HG03064 (cell line): ENCODE measurements at regions not wholly inside any gene's neighbourhood (a gene's known extent, or its start where the extent isn't known, plus 50 kb on each side); places are given as distances from the start of the nearest gene placed in this dataset.
"Not testable (repeated sequence)": the region's sequence is repeated elsewhere in the genome, so short reads cannot be mapped to it uniquely, and the experiment has no call there.

ENCODE experiments used
- ATAC-seq: cut with Tn5 transposase; IDR thresholded peaks from one replicate; pipeline ENCODE4 v1.9.1; 2021; ENCODE audit warnings: low read depth; ENCODE audit not compliant: unreplicated experiment

GRCh38 chr1:91207691-91208090, 185.9 kb upstream of the ZNF644 start:
- not testable (repeated sequence) for ATAC-seq

GRCh38 chr1:91204150-91204549, 182.3 kb upstream of the ZNF644 start:
- not testable (repeated sequence) for ATAC-seq

DNA sequence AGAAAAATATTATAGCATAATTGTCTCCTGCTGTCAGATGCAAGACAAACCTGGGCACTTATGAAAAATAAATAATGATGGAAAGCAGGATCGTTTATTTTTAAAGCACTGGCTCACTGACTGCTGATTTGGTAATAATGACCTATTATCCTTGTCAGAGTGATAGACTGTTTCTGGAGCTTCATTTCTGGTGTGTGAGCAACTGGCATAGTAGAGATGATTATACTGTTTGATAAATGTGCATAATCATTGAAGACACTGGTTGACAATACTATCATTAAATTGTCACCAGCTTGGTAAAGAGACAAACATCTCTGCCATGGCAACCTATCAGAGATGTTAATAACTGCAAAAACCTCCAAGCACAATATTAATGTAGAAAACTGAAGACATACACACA, 179.9 kb upstream of the ZNF644 start:
- ATAC-seq = no peak

DNA sequence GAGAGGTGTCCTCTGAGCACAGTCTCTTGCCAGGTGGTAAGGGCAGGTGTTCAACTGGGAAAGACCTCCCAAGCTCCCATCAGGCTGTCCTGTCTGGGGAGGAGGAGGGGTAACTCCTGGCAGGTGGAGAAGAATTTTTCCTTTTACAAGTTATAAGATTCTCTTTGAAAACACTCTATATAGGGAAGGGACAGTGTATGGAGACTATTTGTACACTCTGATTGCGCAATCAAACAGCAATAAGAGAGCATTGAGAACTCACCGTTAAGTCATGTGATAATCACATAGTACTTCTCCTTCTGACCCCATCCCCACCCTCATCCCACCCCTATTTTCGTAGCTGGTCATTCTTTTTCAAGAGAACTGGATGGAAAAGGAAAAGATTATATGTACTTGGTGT, 179.3 kb upstream of the ZNF644 start:
- ATAC-seq = no peak

GRCh38 chr1:91200675-91201074, 178.8 kb upstream of the ZNF644 start:
- ATAC-seq = no peak

- no peak for ATAC-seq
Observed at GRCh38 chr1:91199988-91200387, 178.2 kb upstream of the ZNF644 start.

DNA sequence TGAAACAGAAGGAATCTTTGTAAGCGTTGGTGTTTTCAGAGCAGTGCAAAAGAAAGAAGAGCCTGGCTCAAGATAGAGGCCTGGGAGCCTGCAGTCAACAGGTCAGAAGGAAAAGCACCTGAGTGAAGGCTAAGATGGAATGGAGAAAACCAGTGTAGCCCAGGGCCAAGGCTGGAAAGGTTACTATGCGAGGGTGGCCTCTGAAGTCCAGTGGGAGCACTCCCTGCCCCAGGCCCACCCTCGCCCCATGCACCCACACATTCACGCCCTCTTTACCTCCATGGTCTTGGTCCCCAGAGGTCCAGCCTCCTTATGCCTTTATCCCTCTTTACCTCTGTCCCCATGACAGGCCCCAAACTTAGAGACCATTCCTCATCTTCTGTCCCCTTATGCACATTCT, 169.2 kb upstream of the ZNF644 start:
- ATAC-seq = no peak

GRCh38 chr1:91189096-91189495, 167.3 kb upstream of the ZNF644 start:
- no peak for ATAC-seq

GRCh38 chr1:91182807-91183206, 161.0 kb upstream of the ZNF644 start:
- not testable (repeated sequence) for ATAC-seq

DNA sequence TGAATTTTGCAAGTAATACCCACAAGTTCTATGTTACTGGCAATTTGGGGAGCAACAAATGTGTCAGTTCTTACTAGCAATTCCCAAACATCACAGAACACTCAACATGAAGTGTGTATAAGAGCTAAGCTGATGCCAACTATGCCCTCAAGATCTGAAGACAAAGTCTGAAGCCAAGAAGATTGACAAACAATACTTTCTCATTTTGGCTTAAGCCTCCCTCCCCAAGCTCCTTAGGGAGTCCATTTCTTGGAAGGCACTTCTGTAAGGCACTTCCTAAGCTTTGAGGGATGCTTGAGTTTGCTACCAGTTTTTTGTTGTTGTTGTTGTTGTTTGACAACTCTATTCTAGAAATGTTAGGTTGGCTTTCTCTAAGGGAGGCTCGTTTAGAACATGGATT, 154.4 kb upstream of the ZNF644 start:
- ATAC-seq = no peak

DNA sequence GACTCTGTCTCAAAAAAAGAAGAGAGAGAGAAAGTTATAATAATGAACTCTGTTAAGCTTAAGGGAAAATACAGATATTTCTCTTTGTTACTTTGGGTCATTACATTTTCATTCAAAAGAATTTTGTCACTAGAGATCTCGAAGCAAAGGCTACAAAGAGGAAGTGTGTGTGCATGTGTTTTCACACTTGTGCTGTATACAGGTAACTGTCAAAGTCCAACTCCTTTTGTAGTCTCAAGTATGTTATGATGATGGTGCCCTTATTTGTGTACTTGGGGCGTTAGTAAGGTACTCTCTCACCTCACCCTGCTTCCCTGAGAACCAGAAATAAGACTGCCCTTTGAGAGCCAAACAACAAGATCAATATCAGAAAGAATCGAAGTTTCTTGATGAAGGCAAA, 152.9 kb upstream of the ZNF644 start:
- no peak for ATAC-seq

- no peak for ATAC-seq
Observed at GRCh38 chr1:91173346-91173890, 151.6 kb upstream of the ZNF644 start.

DNA sequence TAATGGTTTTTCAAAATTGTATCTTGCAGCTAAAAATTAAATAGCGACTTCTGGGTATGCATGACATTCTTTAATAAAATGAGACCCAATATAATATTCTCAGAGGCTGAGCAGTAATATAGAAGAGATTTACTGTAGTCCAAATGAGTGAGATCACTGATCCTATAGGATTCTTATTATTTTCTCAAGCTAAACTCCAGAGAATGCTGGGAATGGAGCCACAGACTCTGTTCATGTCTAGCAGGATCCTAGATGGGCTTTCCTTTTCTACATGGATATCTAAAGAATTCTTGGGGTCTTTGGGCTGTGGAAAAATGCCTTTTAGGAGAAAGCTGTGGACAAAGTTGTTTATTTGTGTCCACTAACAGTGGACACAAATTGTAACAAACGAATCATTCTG, 150.7 kb upstream of the ZNF644 start:
- ATAC-seq = no peak

DNA sequence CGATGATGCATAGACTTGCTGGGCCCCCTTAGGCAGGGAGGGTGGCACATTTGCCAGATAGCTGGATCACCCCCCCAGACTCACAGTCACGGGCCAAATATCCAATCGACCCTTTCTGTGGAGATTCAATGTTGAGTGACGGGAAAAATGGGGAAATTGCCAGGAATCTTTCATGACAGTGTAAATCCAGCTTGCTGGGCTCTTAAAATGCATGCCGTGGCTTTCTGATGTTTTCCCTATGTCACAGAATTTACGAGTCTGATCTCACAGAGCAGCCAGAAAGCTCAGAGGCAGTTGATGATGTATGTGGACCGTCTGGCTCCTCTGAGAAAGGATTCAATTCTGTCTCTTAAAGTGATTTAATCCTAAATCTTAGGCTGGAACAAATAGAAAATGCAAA, 150.1 kb upstream of the ZNF644 start:
- ATAC-seq = no peak

DNA sequence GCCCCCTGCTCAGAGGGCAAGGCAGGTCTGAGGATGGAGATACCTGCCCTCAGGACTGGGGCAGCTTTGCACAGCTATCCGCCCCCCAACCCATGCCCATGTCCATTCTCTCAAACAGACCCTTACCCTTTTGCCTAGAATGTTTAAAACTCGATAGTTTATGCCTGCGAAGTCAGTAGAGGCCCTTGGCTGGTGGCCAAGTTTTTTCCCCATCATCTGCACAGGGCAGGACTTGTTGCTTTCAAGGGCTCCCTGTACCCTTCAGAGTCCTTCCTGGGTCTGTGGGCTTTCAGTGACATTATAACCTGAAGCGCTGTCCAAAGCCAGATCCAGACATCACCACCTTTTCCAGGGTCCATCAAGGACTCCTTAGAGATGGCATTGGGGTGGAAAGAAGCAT, 148.7 kb upstream of the ZNF644 start:
- ATAC-seq = no peak

DNA sequence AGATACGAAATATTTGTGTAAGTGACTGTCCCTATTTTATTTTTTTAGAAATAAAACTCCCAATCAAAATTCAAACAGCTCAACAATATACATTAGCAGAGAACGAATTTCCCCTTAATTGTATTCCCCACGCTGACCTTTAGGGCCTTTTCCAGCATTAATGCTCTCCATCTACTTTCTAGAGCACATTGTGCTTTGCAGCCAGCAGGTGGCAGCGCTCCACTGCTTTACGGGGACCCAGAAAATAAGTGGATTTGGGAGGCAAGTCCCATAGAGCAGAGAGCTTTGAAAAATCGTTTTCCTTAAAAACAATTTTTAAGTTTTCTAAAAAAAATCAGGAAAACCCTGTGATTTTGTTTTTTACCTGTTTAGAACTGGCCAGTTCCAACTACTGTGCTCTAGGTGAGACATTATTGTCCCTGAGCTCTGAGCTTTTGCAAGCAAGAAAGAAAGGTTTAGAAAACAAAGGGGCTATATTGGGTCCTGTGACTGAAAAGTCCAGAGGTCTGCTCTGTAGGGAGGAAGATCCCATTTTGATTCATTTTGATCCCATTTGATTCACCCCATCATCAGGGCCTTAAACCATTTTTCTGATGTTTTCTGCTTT, 144.4 kb upstream of the ZNF644 start:
- ATAC-seq = no peak

- ATAC-seq = peak; percentile 89
Observed at GRCh38 chr1:91165033-91165654, 143.3 kb upstream of the ZNF644 start.

- ATAC-seq = no peak
Observed at GRCh38 chr1:91162613-91163012, 140.8 kb upstream of the ZNF644 start.

- no peak for ATAC-seq
Observed at GRCh38 chr1:91161749-91162148, 139.9 kb upstream of the ZNF644 start.

GRCh38 chr1:91161166-91161565, 139.3 kb upstream of the ZNF644 start:
- no peak for ATAC-seq

DNA sequence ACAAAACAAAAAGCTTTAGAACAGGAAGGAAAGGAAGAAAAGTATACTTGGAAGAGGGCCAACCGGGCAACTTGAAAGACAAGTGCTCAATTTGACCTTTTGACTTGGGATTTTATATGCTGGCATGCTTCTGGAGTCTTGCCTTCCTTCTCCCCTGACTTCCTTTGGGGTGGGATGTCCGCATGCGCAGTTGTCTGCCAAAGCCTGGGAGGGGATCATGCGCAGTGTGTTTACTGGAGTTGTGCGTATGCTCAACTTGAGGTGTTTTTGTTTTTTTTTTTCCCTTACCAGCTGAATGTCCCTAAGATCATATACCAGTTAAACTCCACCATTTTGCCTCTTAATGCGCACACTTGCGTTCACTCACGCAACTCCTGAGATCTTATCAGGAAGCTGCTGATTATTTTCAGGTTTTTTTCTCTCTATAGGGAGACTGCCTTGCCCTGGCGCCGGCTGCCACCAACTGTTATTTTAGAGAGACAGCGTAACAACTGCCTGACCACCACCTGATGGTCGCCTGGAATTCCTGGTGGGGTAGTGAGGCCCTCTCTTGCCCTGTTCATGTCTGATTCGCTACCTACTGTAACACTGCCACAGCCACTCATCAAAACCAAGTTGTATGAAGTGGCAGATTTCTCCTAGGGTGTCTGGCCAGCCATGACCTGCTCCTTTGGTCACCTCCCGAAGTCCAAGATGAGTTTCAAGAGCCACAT, 138.7 kb upstream of the ZNF644 start:
- no peak for ATAC-seq

GRCh38 chr1:91153341-91153740, 131.5 kb upstream of the ZNF644 start:
- no peak for ATAC-seq
